Activated naive CD4-positive, alpha-beta T cell treated with anti-CD3 and anti-CD28 coated beads for 36 hours (primary cell): ENCODE measurements at regions not wholly inside any gene's neighbourhood (a gene's known extent, or its start where the extent isn't known, plus 50 kb on each side); places are given as distances from the start of the nearest gene placed in this dataset.
"Not testable (repeated sequence)": the region's sequence is repeated elsewhere in the genome, so short reads cannot be mapped to it uniquely, and the experiment has no call there.

Experiments
- CTCF ChIA-PET: fragments of 350-600 bp; sonication (Branson Sonifier 250); formaldehyde crosslinking; loops from one replicate; lab custom pipeline; 2021; ENCODE audit warnings: antibody characterized with exemption; lab: Charles Lee
- DNase-seq: peaks from one replicate; pipeline ENCODE4 v3.0.0-alpha.2; 2020
- H3K27ac Mint-ChIP-seq: one replicate; pipeline ENCODE4 v1.8.0; 2021; ENCODE audit warnings: mild to moderate bottlenecking, mixed read lengths
- H3K27me3 Mint-ChIP-seq: one replicate; pipeline ENCODE4 v1.8.0; 2021; ENCODE audit warnings: low read depth, mixed read lengths
- H3K36me3 Mint-ChIP-seq: one replicate; pipeline ENCODE4 v1.8.0; 2021; ENCODE audit warnings: low read depth, mixed read lengths
- H3K4me1 Mint-ChIP-seq: one replicate; pipeline ENCODE4 v1.8.0; 2021; ENCODE audit warnings: low read depth, mixed read lengths
- H3K4me3 Mint-ChIP-seq: one replicate; pipeline ENCODE4 v1.8.0; 2021; ENCODE audit warnings: mild to moderate bottlenecking, moderate library complexity, mixed read lengths
- H3K9me3 Mint-ChIP-seq: one replicate; pipeline ENCODE4 v1.8.0; 2021; ENCODE audit warnings: mixed read lengths
- intact Hi-C: fragments of 100-400 bp; cut with micrococcal nuclease; formaldehyde crosslinking; loops from one replicate; pipeline ENCODE4 v1.15.1; 2023

GRCh38 chr4:114226968-114227760 lies 247.7 kb upstream of the ARSJ start:
- no peaks in the 10 kb centered on the region for H3K4me1 Mint-ChIP-seq
- intact Hi-C loops, result no loop called here
- CTCF ChIA-PET, result no interaction called here

DNA sequence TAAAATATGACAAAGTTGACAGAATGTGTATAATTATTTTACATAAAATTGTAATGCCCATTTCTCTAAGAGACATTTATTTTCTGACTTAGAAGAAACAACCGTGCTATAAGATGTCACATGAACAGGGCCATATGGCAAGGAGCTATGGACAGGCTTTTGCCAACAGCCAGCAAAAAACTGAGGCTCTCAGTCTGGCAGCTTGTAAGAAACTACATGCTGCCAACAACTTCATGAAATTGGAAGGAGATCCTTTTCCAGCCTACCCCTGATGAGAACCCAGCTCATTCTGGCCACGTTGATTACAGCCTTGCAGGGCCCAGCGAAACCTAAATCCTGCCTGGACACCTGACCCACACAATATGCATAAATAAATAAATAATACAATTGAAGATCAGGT lies 250.3 kb upstream of the ARSJ start:
- H3K36me3 Mint-ChIP-seq, result no peaks in the 10 kb centered on the region
- intact Hi-C loops, result no loop called here
- H3K4me3 Mint-ChIP-seq, result no peak overlapping the region
- no peaks in the 10 kb centered on the region for H3K9me3 Mint-ChIP-seq
- H3K4me1 Mint-ChIP-seq, result no peaks in the 10 kb centered on the region
- no peak overlapping the region for H3K27ac Mint-ChIP-seq
- CTCF ChIA-PET, result no interaction called here
- DNase-seq, result no peak
- no peaks in the 10 kb centered on the region for H3K27me3 Mint-ChIP-seq

More at GRCh38 chr4:114226968-114227760, 247.7 kb upstream of the ARSJ start:
- DNase-seq, result no peak
- H3K4me3 Mint-ChIP-seq, result no peak overlapping the region
- H3K9me3 Mint-ChIP-seq, result no peaks in the 10 kb centered on the region
- no peaks in the 10 kb centered on the region for H3K36me3 Mint-ChIP-seq
- no peaks in the 10 kb centered on the region for H3K27me3 Mint-ChIP-seq
- no peak overlapping the region for H3K27ac Mint-ChIP-seq

DNA sequence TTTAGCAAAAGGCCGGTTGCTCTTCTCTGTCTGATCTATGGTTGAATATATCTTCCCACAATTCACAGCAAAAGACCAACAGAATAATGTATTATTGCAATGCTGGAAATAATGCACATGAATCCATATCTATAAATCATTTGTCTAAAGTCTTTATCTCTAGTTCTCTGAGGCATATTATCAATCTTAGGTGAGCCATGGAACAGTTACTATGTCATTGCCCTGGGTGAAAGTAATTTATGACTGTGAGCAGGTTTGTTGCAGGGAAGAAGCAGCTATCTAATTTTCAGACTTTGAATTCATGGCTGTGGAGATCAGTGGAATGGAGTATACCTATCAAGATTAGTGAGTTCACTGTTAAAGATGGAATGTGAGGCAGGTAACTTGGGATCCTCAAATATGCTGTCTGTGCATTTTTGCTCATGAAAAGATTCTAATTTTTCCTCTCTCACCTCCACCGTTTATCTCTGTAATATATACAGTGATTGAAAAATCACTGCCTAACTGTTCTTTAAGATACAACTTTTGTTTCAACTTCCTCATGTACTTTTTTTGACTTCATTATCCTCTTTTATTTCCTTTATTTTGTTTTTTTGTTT lies 256.8 kb upstream of the ARSJ start:
- intact Hi-C loops, result no loop called here
- H3K4me3 Mint-ChIP-seq, result no peak overlapping the region
- H3K36me3 Mint-ChIP-seq, result no peaks in the 10 kb centered on the region
- CTCF ChIA-PET, result no interaction called here
- no peaks in the 10 kb centered on the region for H3K4me1 Mint-ChIP-seq
- no peak overlapping the region for H3K27ac Mint-ChIP-seq
- DNase-seq, result no peak
- H3K27me3 Mint-ChIP-seq, result no peaks in the 10 kb centered on the region
- no peaks in the 10 kb centered on the region for H3K9me3 Mint-ChIP-seq

DNA sequence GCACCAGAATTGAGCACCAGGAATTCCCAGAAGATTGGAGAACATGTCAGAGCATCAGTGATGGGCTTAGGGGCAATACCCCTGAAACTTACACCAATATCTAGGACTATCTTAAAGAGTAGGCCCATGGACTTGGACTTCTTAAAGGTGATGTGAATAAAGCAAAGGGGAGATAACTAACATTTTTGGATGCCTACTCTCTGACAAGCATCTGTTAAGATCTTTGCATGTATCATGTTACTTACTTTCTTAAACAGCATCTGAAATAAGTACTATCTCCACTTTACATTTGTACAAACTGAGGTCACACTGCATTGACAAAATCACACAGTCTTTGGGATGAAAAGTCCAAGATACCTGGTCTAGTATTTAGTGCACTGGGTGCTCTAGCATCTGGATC lies 258.6 kb upstream of the ARSJ start:
- H3K36me3 Mint-ChIP-seq, result no peaks in the 10 kb centered on the region
- no peak for DNase-seq
- intact Hi-C loops, result no loop called here
- H3K4me1 Mint-ChIP-seq, result no peaks in the 10 kb centered on the region
- no peak overlapping the region for H3K4me3 Mint-ChIP-seq
- H3K9me3 Mint-ChIP-seq, result no peaks in the 10 kb centered on the region
- no peaks in the 10 kb centered on the region for H3K27me3 Mint-ChIP-seq
- H3K27ac Mint-ChIP-seq, result no peak overlapping the region
- CTCF ChIA-PET, result no interaction called here

- H3K4me3 Mint-ChIP-seq, result no peak overlapping the region
- no peak for DNase-seq
- no peaks in the 10 kb centered on the region for H3K36me3 Mint-ChIP-seq
- CTCF ChIA-PET, result no interaction called here
- peaks cover 11% of the 10 kb centered on the region for H3K27me3 Mint-ChIP-seq
- H3K4me1 Mint-ChIP-seq, result no peaks in the 10 kb centered on the region
- no peak overlapping the region for H3K27ac Mint-ChIP-seq
- H3K9me3 Mint-ChIP-seq, result peaks cover 11% of the 10 kb centered on the region
- intact Hi-C loops, result no loop called here
Observed at GRCh38 chr4:114249561-114249960, 270.1 kb upstream of the ARSJ start.

- Mint-ChIP-seq H3K4me1 (no peaks in the 10 kb centered on the region), H3K27ac (no peak overlapping the region), H3K9me3 (peaks cover 11% of the 10 kb centered on the region), H3K27me3 (peaks cover 10% of the 10 kb centered on the region), H3K4me3 (no peak overlapping the region), H3K36me3 (no peaks in the 10 kb centered on the region)
- no peak for DNase-seq
- CTCF ChIA-PET, result no interaction called here
- intact Hi-C loops, result no loop called here
Observed at GRCh38 chr4:114249976-114250375, 270.5 kb upstream of the ARSJ start.

DNA sequence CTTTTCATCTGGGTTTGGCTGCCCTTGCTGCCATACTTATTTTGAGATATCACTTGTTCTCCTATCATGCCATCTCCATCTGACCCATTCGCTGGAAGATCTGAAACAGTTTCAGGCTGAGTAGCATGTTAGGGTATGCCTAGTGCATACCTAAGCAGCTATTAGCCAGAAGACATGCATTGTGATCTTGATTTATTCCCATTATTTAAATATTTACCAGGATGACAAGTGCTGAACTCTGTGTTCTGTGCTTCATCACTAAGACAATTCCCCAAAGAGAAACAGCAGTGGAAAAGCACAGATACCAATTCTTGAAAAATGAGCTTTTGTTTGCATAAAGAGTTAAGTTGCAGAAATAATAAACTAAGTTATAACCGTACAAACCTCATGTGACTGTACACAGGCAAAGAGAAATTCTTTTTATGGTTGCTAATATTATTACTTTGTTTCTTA lies 271.0 kb upstream of the ARSJ start:
- H3K36me3 Mint-ChIP-seq, result no peaks in the 10 kb centered on the region
- peaks cover 10% of the 10 kb centered on the region for H3K27me3 Mint-ChIP-seq
- peaks cover 12% of the 10 kb centered on the region for H3K9me3 Mint-ChIP-seq
- H3K27ac Mint-ChIP-seq, result no peak overlapping the region
- H3K4me1 Mint-ChIP-seq, result no peaks in the 10 kb centered on the region
- no peak for DNase-seq
- H3K4me3 Mint-ChIP-seq, result no peak overlapping the region
- intact Hi-C loops, result no loop called here
- CTCF ChIA-PET, result no interaction called here

GRCh38 chr4:114251020-114251419 lies 271.6 kb upstream of the ARSJ start:
- CTCF ChIA-PET, result no interaction called here
- H3K27ac Mint-ChIP-seq, result no peak overlapping the region
- H3K36me3 Mint-ChIP-seq, result no peaks in the 10 kb centered on the region
- no peak for DNase-seq
- no peaks in the 10 kb centered on the region for H3K4me1 Mint-ChIP-seq
- H3K4me3 Mint-ChIP-seq, result no peak overlapping the region
- peaks cover 16% of the 10 kb centered on the region for H3K9me3 Mint-ChIP-seq
- peaks cover 14% of the 10 kb centered on the region for H3K27me3 Mint-ChIP-seq
- intact Hi-C loops, result no loop called here

- intact Hi-C loops, result no loop called here
- DNase-seq, result no peak
- Mint-ChIP-seq H3K4me1 (no peaks in the 10 kb centered on the region), H3K36me3 (no peaks in the 10 kb centered on the region), H3K4me3 (no peak overlapping the region), H3K9me3 (peaks cover 17% of the 10 kb centered on the region), H3K27ac (no peak overlapping the region), H3K27me3 (peaks cover 9% of the 10 kb centered on the region)
- CTCF ChIA-PET, result interaction anchor here (0.7 kb wide), 1 partner anchor 32 kb away, joined by 3 read pairs; no protein-coding TSS in a partner anchor
Observed at GRCh38 chr4:114252499-114252898, 273.1 kb upstream of the ARSJ start.

DNA sequence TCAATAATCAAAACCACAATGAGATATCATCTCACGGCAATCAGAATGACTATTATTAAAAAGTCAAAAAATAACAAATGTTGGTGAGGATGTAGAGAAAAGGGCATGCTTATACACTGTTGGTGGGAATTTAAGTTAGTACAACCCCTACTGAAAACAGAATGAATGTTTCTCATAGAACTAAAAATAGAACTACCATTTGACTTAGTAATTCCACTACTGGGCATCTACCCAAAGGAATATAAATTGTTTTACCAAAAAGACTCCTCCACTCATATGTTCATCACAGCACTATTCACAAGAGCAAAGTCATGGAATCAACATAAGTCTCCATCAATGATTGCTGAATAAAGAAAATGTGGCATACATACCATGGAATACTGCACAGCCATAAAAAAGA lies 278.1 kb upstream of the ARSJ start:
- Mint-ChIP-seq H3K27me3 (peaks cover 5% of the 10 kb centered on the region), H3K36me3 (no peaks in the 10 kb centered on the region), H3K27ac (no peak overlapping the region), H3K9me3 (peaks cover 19% of the 10 kb centered on the region), H3K4me1 (no peaks in the 10 kb centered on the region), H3K4me3 (no peak overlapping the region)
- DNase-seq, result no peak
- intact Hi-C loops, result no loop called here
- CTCF ChIA-PET, result no interaction called here

- H3K36me3 Mint-ChIP-seq, intact Hi-C loops, H3K27ac Mint-ChIP-seq, H3K9me3 Mint-ChIP-seq, H3K27me3 Mint-ChIP-seq, H3K4me3 Mint-ChIP-seq, CTCF ChIA-PET, H3K4me1 Mint-ChIP-seq, DNase-seq: not testable (repeated sequence)
Observed at GRCh38 chr4:114262421-114262820, 283.0 kb upstream of the ARSJ start.

DNA sequence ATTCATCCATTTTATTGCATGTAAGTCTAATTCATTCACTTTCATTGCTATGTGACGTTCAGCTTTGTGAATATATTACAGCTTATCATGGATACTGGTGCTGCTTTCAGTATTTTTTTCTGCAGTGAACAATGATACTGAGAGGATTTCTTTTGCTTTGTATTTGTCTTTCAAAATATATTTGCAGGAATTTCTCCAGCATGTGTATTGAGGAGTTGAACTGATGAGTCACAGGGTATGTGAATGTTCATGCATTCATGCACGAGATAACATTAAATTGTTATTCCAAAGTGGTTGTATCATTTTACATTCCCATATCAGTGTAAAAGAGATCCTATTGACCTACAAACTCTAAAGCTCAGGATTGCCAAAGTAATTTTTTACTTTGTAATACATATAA lies 283.8 kb upstream of the ARSJ start:
- no peak for DNase-seq
- CTCF ChIA-PET, result no interaction called here
- no peak overlapping the region for H3K4me3 Mint-ChIP-seq

GRCh38 chr4:114264452-114264851 lies 285.0 kb upstream of the ARSJ start:
- intact Hi-C loops, result no loop called here
- DNase-seq, result no peak
- no peak overlapping the region for H3K27ac Mint-ChIP-seq
- H3K9me3 Mint-ChIP-seq, result peaks cover 2% of the 10 kb centered on the region
- no peaks in the 10 kb centered on the region for H3K36me3 Mint-ChIP-seq
- H3K4me3 Mint-ChIP-seq, result no peak overlapping the region
- CTCF ChIA-PET, result no interaction called here
- H3K4me1 Mint-ChIP-seq, result no peaks in the 10 kb centered on the region
- H3K27me3 Mint-ChIP-seq, result peaks cover 3% of the 10 kb centered on the region

More for the DNA sequence above, 283.8 kb upstream of the ARSJ start:
- intact Hi-C loops, result no loop called here
- Mint-ChIP-seq H3K36me3 (no peaks in the 10 kb centered on the region), H3K4me1 (no peaks in the 10 kb centered on the region), H3K9me3 (peaks cover 2% of the 10 kb centered on the region), H3K27ac (no peak overlapping the region), H3K27me3 (peaks cover 3% of the 10 kb centered on the region)
